ENCODE measurements at regions not wholly inside any gene's neighbourhood (a gene's known extent, or its start where the extent isn't known, plus 50 kb on each side); places are given as distances from the start of the nearest gene placed in this dataset.
"Not testable (repeated sequence)": the region's sequence is repeated elsewhere in the genome, so short reads cannot be mapped to it uniquely, and the experiment has no call there.

DNA sequence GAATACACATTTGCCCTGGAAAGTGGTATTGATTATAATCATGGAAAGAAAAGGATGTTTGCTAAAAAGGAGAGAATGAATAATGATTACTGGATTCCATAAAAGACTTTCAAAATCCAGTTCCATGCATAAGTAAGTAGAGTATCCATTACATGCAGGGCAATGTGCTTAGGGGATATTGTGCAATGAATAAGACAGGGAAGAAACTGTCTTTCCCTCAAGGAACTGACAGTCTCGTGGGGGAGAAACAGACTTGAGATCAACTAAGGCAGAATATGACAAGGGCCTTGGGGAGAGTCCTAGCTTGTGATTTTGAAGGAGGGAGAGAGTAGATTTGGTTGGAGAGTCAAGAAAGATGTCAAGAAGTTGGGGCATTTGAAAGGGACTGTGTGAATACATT lies 130.6 kb downstream of the SPP2 start:
- DNase-seq, result no peak

DNA sequence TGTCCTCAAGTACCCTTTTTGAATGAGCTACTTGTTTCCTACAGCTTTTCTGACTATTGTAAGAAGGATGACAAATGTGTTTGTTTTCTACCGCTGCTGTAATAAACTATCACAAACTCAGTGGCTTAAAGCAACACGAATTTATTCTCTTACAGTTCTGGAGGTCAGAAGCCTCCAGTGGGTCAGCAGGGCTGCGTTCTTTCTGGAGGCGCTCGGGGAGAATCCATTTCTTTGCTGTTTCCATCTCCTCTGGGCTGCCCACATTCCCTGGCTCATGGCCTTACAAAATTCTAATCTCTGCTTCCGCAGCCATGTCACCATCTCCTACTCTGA lies 128.5 kb downstream of the SPP2 start:
- no peak for DNase-seq

- DNase-seq, result no peak
Observed at GRCh38 chr2:234178330-234179030, 128.0 kb downstream of the SPP2 start.

DNA sequence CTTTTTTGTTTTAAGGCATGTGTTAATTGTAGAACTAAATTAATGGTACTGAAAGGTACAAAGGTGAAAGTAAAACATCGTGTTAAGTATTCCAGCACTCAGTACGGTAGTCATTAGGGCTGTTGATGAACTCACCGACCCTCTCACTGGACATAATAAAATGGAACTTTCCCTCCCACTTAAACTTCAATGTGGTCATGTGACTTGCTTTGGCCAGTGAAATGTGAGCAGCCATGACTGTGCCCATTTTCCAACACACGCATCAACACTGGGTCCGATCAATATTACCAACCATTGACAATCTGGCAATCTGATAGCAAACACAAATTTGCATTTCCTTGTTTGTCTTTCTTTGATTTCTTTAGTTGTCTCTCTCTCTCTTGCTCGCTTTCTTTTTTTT lies 125.1 kb downstream of the SPP2 start:
- DNase-seq, result no peak

DNA sequence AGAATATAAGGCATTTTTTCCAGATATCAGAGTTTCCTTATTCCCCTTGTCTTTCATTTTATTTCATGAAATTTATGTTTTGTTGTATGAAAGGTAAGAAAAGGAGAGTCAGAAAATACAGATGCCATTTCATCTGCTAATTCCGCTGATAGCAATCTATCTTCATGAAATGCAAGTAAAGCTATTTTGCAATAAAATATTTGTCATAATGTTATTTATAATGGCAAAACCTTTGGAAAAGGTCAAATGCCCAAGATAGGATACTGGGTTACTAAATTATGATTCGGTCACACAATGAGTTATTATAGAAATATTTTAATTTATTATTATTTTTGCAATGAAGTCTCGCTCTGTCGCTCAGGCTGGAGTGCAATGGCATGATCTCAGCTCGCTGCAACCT lies 124.2 kb downstream of the SPP2 start:
- no peak for DNase-seq

DNA sequence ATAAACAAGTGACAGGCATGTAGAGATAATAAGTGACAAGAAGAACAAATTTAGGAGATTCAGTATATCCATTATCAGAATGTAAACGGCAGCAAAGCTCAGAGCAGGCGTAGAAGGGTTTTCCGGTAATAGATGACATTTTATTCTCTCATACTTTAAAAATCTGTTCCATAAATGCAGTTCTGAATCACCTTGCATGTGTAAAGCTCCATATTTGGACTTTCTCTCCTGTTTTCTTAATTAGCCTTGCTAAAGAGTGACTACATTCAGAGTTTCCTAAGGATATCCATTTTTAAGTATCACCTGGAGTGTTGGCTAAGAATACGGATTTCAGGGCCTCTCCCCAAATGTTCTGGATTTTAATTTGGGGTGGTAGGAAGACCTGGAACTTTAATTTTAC lies 122.0 kb downstream of the SPP2 start:
- no peak for DNase-seq

DNA sequence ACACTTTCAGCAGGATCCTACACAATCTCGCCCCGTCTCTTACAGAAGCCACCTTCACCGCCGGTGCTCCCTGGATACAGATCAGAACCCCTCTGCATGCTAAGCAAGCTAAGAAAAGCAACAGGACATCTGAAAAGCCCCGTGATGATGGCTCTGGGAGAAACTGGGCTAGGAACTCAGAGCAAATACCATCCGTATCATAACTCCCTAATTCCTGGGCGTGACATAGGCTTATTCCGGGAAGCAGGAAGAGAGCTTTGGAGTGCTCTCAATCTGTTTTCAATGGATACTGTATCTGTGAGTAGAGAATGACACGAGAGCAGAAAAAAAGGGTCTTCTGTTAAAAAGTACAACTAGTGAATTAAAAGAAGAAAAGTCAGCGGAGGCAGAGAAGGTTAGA lies 121.6 kb downstream of the SPP2 start:
- DNase-seq, result no peak

DNA sequence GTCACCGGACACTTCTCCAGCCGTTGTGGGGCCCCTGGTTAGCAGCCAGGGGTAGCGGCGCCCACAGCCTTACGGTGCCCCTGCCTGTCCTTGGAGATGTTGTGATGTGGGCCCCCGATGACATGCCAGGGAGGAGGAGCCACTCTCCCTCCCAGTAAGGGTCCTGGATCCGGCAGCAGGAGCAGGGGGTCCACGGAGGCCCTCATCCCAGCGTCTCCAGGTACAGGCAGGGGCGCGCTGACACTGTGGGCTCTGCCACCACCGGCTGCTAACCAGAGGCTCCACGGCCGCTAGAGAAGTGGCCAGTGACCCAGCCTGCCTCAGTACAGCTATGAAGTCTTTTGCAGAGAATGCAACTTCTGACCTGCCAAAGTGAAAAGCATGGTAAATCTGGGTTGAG lies 121.2 kb downstream of the SPP2 start:
- DNase-seq, result no peak

GRCh38 chr2:234169674-234170073 lies 119.2 kb downstream of the SPP2 start:
- DNase-seq, result no peak

GRCh38 chr2:234168605-234169570 lies 118.4 kb downstream of the SPP2 start:
- not testable (repeated sequence) for DNase-seq

- DNase-seq, result no peak
Observed at GRCh38 chr2:234166531-234166930, 116.0 kb downstream of the SPP2 start.

GRCh38 chr2:234165421-234165820 lies 114.9 kb downstream of the SPP2 start:
- no peak for DNase-seq

DNA sequence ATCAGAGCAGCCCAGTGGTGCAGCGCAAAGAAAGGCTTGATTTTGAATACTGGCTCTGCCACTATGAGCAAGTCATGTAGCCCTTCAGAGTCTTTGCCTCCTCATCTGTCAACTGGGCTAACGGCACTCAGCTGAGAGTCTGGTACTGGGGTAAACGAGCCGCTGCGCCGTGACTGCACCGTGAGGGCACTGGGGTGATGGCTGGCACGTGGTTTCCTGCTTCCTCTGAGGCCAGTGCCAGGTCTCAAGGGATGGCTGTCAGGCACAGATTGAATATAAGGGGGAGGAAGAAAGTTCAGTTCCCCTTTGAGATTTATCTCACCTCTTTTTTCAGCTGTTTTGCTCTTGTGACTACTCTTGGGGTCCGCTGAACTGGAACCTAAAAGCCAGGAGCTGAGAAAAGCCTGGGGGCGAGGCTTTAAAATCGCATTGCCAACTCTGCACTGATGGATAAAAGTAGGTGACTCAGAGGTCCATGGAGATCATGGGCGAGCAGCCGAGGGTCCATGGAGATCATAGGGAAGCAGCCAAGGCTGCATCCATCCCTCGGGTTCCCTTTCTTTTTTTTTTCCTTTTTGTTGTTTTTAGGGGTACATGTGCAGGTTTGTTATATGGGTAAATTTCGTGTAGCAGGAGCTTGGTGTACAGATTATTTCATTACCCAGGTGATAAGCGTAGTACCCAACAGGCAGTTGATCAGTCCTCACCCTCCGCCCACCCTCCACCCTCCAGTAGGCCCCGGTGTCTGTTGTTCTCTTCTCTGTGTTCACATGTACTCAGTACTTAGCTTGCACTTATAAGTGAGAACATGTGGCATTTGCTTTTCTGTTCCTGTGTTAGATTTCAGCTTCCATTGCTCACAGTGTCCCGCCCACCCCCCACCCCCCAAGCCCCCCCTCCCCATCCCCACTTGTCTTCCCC lies 114.3 kb downstream of the SPP2 start:
- peak; percentile 11 to 24 for DNase-seq

DNA sequence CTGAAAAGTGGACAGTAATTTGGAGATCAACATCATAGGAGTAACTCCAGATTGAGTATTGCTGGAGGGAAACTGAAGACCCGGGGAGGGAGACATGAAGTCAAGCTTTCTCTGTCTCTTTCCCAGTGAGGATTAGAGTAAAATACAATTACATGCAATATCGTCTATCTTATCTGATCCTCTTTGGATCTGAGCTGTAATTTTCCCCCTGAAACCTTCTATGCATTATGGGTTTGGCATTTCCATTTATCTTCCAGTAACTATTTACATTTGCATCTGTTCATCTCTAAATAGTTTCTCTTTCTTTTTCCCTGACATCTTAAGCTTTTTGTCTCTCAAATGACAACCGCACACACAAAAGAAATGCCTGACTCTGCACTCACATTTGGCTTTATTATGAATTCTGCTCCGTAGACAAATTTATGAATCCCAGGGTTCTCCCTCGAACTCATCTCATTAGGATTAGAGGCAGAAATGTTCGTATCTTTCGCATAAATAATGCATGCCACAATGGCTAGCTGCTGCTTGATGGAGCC lies 113.1 kb downstream of the SPP2 start:
- no peak for DNase-seq

DNA sequence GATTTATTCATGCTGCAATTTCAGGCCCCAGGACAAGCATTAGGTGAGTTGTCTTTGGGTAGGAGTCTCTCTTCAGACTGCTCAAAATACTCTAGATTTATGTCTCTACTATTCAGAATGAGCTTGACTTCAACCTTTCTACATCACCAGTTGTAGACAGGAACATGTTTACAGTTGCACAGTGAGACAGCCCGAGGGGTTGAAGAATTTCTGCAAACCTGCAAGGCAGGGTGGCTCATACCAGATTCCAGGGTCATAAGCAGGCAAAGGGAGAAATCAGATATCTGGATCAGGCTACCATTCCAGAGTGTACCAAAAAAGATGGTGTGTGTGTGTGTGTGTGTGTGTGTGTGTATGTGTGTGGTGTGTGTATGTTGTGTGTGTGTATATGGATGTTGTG lies 112.4 kb downstream of the SPP2 start:
- no peak for DNase-seq

GRCh38 chr2:234161932-234162331 lies 111.4 kb downstream of the SPP2 start:
- DNase-seq, result no peak

DNA sequence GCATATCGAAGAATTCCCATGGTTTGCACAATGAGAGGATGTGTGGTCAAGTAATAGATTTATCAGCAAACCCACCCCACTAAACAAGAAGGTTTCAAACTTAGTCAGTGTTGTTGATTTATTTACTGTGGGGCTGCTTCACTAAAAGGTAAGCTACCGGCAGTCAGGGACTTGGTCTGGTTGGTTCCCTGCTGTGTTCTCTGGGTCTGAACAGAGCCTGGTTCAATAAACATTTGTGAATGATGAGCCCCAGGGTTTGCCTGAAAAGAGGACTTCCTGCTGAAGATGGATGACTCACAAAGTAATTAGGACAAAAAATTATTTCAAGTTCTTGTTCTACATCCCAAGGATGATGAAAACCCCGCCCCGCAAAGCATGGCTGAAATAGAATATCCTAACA lies 108.3 kb downstream of the SPP2 start:
- no peak for DNase-seq

GRCh38 chr2:234157817-234158588 lies 107.5 kb downstream of the SPP2 start:
- no peak for DNase-seq

DNA sequence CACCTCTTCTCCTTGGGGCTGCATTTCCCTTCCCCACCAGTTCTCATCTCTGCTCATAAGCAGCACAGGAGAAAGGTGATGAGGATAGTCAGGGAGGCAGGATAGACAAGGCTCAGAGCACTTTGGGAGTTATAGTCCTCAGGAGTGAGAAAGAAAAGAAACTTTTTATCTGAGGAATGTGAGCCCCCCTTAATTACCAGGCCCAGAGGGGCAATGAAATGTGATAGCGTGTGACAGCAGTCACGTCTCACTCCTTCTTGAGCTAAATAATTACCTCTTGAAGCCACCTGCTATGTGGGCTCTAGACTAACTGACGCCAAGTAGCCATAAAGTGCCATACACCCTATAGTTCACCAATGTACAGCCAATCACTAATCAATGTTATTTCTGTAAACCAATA lies 105.8 kb downstream of the SPP2 start:
- DNase-seq, result no peak

GRCh38 chr2:234152835-234153234 lies 102.3 kb downstream of the SPP2 start:
- DNase-seq, result not testable (repeated sequence)

GRCh38 chr2:234147335-234147861 lies 96.9 kb downstream of the SPP2 start:
- DNase-seq, result no peak
